ENCODE measurements at regions not wholly inside any gene's neighbourhood (a gene's known extent, or its start where the extent isn't known, plus 50 kb on each side); places are given as distances from the start of the nearest gene placed in this dataset.

DNA sequence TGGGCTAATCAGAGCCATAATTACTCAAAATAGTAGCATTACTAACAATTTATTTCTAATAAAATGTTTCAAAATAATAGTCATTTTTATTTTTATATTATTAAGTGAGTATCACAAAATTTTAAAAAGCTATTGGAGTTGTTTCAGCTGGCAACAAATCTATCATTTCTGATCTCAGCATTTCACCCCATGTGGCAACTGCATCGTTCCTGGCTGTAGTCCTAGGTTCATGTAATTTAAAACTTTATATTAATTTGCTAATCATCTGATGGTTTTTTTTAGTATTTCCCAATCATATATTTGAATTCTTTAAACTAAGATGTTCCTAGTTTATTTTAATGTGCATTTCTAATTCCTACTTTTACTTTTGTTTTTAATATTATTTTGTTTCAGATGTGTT, 293.0 kb upstream of the AKR1E2 start:
- TF ChIP-seq, protein P1, sequence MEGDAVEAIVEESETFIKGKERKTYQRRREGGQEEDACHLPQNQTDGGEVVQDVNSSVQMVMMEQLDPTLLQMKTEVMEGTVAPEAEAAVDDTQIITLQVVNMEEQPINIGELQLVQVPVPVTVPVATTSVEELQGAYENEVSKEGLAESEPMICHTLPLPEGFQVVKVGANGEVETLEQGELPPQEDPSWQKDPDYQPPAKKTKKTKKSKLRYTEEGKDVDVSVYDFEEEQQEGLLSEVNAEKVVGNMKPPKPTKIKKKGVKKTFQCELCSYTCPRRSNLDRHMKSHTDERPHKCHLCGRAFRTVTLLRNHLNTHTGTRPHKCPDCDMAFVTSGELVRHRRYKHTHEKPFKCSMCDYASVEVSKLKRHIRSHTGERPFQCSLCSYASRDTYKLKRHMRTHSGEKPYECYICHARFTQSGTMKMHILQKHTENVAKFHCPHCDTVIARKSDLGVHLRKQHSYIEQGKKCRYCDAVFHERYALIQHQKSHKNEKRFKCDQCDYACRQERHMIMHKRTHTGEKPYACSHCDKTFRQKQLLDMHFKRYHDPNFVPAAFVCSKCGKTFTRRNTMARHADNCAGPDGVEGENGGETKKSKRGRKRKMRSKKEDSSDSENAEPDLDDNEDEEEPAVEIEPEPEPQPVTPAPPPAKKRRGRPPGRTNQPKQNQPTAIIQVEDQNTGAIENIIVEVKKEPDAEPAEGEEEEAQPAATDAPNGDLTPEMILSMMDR (IDR thresholded peaks at IDR 0.05; ENCODE audit: borderline replicate concordance, extremely low read depth, low read length, poor library complexity, severe bottlenecking): no peak
- no peak for TF ChIP-seq EZH2 (IDR thresholded peaks at IDR 0.05; ENCODE audit: borderline replicate concordance, low read depth, low read length, severe bottlenecking)

Data from DND-41 (cell line).